ENCODE measurements at regions not wholly inside any gene's neighbourhood (a gene's known extent, or its start where the extent isn't known, plus 50 kb on each side); places are given as distances from the start of the nearest gene placed in this dataset.

DNA sequence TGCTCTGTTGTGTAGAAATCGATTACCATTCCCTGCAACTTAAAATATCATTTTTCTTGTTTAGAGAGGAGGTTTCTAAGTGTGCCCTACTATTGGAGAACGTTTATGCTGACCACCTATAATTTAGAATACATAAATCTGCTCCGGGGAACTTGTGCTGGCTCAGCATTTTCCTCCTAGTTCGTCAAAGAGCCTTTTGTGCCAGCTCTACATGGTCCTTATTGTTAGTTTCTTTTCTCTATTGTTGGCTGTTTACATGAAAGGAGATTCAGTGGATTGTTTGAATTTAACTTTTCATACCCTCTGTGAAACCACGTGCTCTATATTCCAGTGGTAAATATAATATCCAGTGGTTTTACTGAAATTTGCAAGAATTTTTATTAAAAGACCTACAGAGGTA lies 53.4 kb upstream of the ATP8A1 start:
- no peak for TF ChIP-seq CTCF (IDR thresholded peaks at IDR 0.05)
- TF ChIP-seq USF2 (CRISPR knock-in tag; IDR thresholded peaks at IDR 0.05), result no peak
- no peak for TF ChIP-seq USF1 (CRISPR knock-in tag; IDR thresholded peaks at IDR 0.05)
- TF ChIP-seq ELF4 (CRISPR knock-in tag; IDR thresholded peaks at IDR 0.05; ENCODE audit: low read depth), result no peak
- no peak for TF ChIP-seq NR2C2 (CRISPR knock-in tag; IDR thresholded peaks at IDR 0.05)
- TF ChIP-seq ATF6 (CRISPR knock-in tag; IDR thresholded peaks at IDR 0.05), result no peak
- no peak for TF ChIP-seq ZNF232 (CRISPR knock-in tag; IDR thresholded peaks at IDR 0.05)
- TF ChIP-seq, protein P1, sequence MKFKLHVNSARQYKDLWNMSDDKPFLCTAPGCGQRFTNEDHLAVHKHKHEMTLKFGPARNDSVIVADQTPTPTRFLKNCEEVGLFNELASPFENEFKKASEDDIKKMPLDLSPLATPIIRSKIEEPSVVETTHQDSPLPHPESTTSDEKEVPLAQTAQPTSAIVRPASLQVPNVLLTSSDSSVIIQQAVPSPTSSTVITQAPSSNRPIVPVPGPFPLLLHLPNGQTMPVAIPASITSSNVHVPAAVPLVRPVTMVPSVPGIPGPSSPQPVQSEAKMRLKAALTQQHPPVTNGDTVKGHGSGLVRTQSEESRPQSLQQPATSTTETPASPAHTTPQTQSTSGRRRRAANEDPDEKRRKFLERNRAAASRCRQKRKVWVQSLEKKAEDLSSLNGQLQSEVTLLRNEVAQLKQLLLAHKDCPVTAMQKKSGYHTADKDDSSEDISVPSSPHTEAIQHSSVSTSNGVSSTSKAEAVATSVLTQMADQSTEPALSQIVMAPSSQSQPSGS (CRISPR knock-in tag; IDR thresholded peaks at IDR 0.05; ENCODE audit: borderline replicate concordance, low read depth), result no peak
- TF ChIP-seq, protein P2, sequence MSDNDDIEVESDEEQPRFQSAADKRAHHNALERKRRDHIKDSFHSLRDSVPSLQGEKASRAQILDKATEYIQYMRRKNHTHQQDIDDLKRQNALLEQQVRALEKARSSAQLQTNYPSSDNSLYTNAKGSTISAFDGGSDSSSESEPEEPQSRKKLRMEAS (CRISPR knock-in tag; IDR thresholded peaks at IDR 0.05), result no peak
- TF ChIP-seq TEAD4 (CRISPR knock-in tag; IDR thresholded peaks at IDR 0.05), result no peak
- TF ChIP-seq ZSCAN18 (CRISPR knock-in tag; IDR thresholded peaks at IDR 0.05), result no peak
- no peak for TF ChIP-seq ZNF263 (CRISPR knock-in tag; IDR thresholded peaks at IDR 0.05; ENCODE audit: low read depth)

All from WTC11 (cell line).